22Rv1 (cell line): ENCODE measurements at regions not wholly inside any gene's neighbourhood (a gene's known extent, or its start where the extent isn't known, plus 50 kb on each side); places are given as distances from the start of the nearest gene placed in this dataset.
A peak's percentile ranks its signal among the peaks of the same experiment; 100 is the strongest.

Source experiments
- H3K27ac ChIP-seq: fragments of 450-650 bp; 2 replicates; pipeline ENCODE4 v1.5.1; 2017
- CTCF ChIP-seq: fragments of 450-650 bp; IDR thresholded peaks from 2 replicates; pipeline ENCODE4 v1.5.1; 2017; ENCODE audit warnings: mild to moderate bottlenecking
- ZFX ChIP-seq: fragments of 450-650 bp; IDR thresholded peaks from 2 replicates; pipeline ENCODE4 v1.6.1; 2017; ENCODE audit warnings: antibody characterized with exemption, borderline replicate concordance

DNA sequence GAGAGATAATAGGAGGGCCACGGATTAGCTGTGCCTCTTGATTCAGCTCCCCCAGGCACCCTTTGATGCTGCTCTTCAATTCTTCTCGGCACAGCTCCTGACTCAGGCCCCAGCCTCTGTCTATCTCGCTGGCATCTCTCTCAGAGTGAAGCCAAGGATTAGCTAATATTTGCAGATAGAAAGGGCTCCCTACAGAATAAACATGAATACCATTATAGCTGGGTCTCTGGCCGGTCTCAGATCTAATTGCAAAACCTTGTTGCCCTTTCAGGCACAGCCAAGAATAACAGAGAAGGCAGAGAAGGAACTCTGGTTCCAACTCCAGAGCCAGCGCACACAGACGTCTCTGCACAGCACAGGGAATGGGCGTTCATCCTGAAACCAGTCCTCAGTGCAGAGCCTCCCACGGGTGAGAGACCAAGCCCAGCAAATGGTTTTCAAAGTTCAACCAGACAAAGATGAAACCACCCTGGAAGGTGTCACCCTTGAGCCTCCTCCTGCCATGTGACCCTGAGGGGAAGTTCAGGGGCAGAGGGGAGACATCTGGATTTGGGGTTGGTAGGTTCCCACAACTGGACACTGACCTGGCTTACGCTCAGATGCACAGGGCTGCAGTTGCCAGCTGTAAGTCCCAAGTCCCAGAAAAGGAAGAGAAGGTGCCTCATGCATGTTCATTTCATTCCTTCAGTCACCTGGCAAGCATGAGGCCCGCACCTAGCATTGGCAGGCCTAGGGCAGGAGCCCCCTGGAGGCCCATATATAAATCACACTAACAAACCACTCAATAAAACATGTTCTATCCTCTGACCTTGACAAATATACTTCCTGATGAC is 394.0 kb downstream of the NPHP4 start:
- no peak overlapping the region for H3K27ac ChIP-seq
- TF ChIP-seq ZFX (no peak), CTCF (peak; percentile 37; the same call in 1 of the 2 replicates)

GRCh38 chr1:5597171-5597850 is 394.9 kb downstream of the NPHP4 start:
- H3K27ac ChIP-seq = no peak overlapping the region

DNA sequence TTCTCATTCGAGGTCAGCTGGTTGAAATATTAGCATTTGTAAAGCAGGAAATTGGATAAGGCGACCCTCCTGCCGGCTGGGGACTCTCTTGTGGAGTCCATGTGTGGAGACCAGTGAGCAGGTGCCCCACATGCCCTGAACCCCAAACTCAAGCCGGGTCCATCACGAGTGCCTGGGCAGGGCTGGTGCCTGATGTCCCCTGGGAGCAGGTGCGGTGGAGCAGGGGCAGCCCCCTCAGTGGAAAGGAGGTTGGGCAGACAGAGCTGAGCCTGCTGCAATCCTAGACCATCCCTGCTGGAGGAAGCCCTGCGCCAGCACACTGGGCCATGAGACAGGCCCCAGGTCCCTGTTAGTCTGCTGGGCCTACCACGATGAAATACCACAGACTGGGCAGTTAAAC is 395.6 kb downstream of the NPHP4 start:
- no peak overlapping the region for H3K27ac ChIP-seq
- TF ChIP-seq ZFX = no peak
- no peak for TF ChIP-seq CTCF

More at GRCh38 chr1:5597171-5597850, 394.9 kb downstream of the NPHP4 start:
- no peak for TF ChIP-seq ZFX
- no peak for TF ChIP-seq CTCF

GRCh38 chr1:5595531-5596170 is 396.6 kb downstream of the NPHP4 start:
- TF ChIP-seq CTCF (no peak), ZFX (no peak)
- H3K27ac ChIP-seq = no peak overlapping the region

DNA sequence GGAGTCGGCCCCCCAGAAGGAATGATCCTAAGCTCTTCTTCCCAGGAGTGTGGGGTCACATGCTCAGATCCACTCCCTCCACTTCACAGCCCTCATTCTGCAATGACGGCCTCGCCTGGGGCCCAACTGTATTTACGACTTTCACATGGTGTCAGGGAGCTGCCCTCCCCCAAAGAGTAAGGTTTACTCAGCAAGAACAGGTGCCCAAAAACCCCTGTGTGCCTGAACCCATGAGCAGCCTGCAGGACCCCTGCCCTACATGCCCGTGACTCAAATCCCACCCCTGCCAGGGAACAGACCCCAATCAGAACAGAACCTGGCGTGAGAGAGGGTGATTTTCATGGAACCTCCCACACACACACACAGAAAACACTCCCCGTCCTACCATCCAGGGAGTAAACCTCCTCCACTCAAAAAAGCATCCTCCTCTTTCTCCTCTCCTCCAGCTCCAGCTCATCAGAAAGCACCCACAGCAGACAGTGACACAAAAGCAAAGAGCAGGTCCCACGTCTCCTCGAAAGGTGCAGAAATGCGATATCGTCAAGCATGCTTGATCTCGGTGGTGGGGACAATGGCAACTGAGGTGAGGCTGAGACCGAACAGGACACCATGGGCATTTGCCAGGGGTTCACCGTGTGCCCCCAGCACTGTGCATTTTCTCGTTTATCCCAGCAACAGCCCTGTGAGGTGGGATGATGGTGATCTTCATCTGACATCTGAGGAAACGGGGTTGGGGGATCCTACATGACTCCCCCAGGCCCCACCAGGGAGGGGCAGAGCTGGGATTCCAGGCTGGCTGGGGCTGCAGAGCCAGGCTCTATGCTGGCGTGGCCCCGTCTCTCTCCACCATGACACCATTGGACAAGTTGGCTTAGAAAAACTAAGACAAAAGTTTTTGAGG is 397.9 kb downstream of the NPHP4 start:
- TF ChIP-seq CTCF = no peak
- TF ChIP-seq ZFX = no peak
- H3K27ac ChIP-seq = no peak overlapping the region

GRCh38 chr1:5590717-5591116 is 401.5 kb downstream of the NPHP4 start:
- H3K27ac ChIP-seq = no peak overlapping the region
- no peak for TF ChIP-seq ZFX
- no peak for TF ChIP-seq CTCF
